ENCODE measurements at regions not wholly inside any gene's neighbourhood (a gene's known extent, or its start where the extent isn't known, plus 50 kb on each side); places are given as distances from the start of the nearest gene placed in this dataset.

GRCh38 chr10:28965937-28966336 is 288.6 kb downstream of the BAMBI start:
- Histone ChIP-seq H3K27me3 (ENCODE audit: insufficient read depth, low read length, poor library complexity, severe bottlenecking) (no peaks in the 10 kb centered on the region), H3K4me3 (ENCODE audit: low read length, poor library complexity, severe bottlenecking) (no peak overlapping the region), H3K9ac (ENCODE audit: low read depth, low read length, poor library complexity, severe bottlenecking) (no peak overlapping the region), H3K4me2 (ENCODE audit: low read depth, low read length, poor library complexity, severe bottlenecking) (no peak overlapping the region), H3K4me1 (ENCODE audit: insufficient read depth, low read length, poor library complexity, severe bottlenecking) (no peaks in the 10 kb centered on the region), H3F3A (ENCODE audit: low read depth) (no peaks in the 10 kb centered on the region), H3K9me3 (ENCODE audit: insufficient read depth, low read depth, low read length) (no peaks in the 10 kb centered on the region; the same call in 1 of the 2 replicates), H4K20me1 (ENCODE audit: insufficient read depth, low read length, poor library complexity, severe bottlenecking) (no peaks in the 10 kb centered on the region), H3K9me2 (replicated peaks; ENCODE audit: low read depth, low read length) (no peaks in the 10 kb centered on the region), H2AFZ (ENCODE audit: low read length) (no peak overlapping the region), H3K79me2 (ENCODE audit: insufficient read depth, low read length) (no peaks in the 10 kb centered on the region), H3K36me3 (ENCODE audit: insufficient read depth, low read length) (no peaks in the 10 kb centered on the region)
- TF ChIP-seq CTCF (conservative IDR thresholded peaks at IDR 0.05; ENCODE audit: low read length) (no peak), EZH2phosphoT487 (IDR thresholded peaks at IDR 0.05; ENCODE audit: borderline replicate concordance) (no peak)

- Histone ChIP-seq H3K36me3 (ENCODE audit: insufficient read depth, low read length) (no peaks in the 10 kb centered on the region), H3K79me2 (ENCODE audit: insufficient read depth, low read length) (no peaks in the 10 kb centered on the region), H4K20me1 (ENCODE audit: insufficient read depth, low read length, poor library complexity, severe bottlenecking) (no peaks in the 10 kb centered on the region), H3K9me2 (replicated peaks; ENCODE audit: low read depth, low read length) (no peaks in the 10 kb centered on the region), H2AFZ (ENCODE audit: low read length) (no peak overlapping the region), H3K4me3 (ENCODE audit: low read length, poor library complexity, severe bottlenecking) (no peak overlapping the region), H3K27me3 (ENCODE audit: insufficient read depth, low read length, poor library complexity, severe bottlenecking) (no peaks in the 10 kb centered on the region), H3F3A (ENCODE audit: low read depth) (no peaks in the 10 kb centered on the region), H3K9ac (ENCODE audit: low read depth, low read length, poor library complexity, severe bottlenecking) (no peak overlapping the region), H3K9me3 (ENCODE audit: insufficient read depth, low read depth, low read length) (no peaks in the 10 kb centered on the region; the same call in 1 of the 2 replicates), H3K4me2 (ENCODE audit: low read depth, low read length, poor library complexity, severe bottlenecking) (no peak overlapping the region), H3K4me1 (ENCODE audit: insufficient read depth, low read length, poor library complexity, severe bottlenecking) (no peaks in the 10 kb centered on the region)
- TF ChIP-seq EZH2phosphoT487 (IDR thresholded peaks at IDR 0.05; ENCODE audit: borderline replicate concordance) (no peak), CTCF (conservative IDR thresholded peaks at IDR 0.05; ENCODE audit: low read length) (no peak)
Observed at GRCh38 chr10:28967031-28967430, 289.7 kb downstream of the BAMBI start.

- H3K4me1 ChIP-seq (ENCODE audit: insufficient read depth, low read length, poor library complexity, severe bottlenecking), result no peaks in the 10 kb centered on the region
- no peaks in the 10 kb centered on the region for H3K27me3 ChIP-seq (ENCODE audit: insufficient read depth, low read length, poor library complexity, severe bottlenecking)
- no peak overlapping the region for H2AFZ ChIP-seq (ENCODE audit: low read length)
- H3K9me3 ChIP-seq (ENCODE audit: insufficient read depth, low read depth, low read length), result no peaks in the 10 kb centered on the region; the same call in 1 of the 2 replicates
- H3K9me2 ChIP-seq (replicated peaks; ENCODE audit: low read depth, low read length), result no peaks in the 10 kb centered on the region
- H4K20me1 ChIP-seq (ENCODE audit: insufficient read depth, low read length, poor library complexity, severe bottlenecking), result no peaks in the 10 kb centered on the region
- H3K79me2 ChIP-seq (ENCODE audit: insufficient read depth, low read length), result no peaks in the 10 kb centered on the region
- no peak overlapping the region for H3K4me3 ChIP-seq (ENCODE audit: low read length, poor library complexity, severe bottlenecking)
- no peak overlapping the region for H3K4me2 ChIP-seq (ENCODE audit: low read depth, low read length, poor library complexity, severe bottlenecking)
- no peak overlapping the region for H3K9ac ChIP-seq (ENCODE audit: low read depth, low read length, poor library complexity, severe bottlenecking)
- H3F3A ChIP-seq (ENCODE audit: low read depth), result no peaks in the 10 kb centered on the region
- TF ChIP-seq CTCF (conservative IDR thresholded peaks at IDR 0.05; ENCODE audit: low read length) (no peak), EZH2phosphoT487 (IDR thresholded peaks at IDR 0.05; ENCODE audit: borderline replicate concordance) (no peak)
- H3K36me3 ChIP-seq (ENCODE audit: insufficient read depth, low read length), result no peaks in the 10 kb centered on the region
Observed at GRCh38 chr10:28969413-28969812, 292.1 kb downstream of the BAMBI start.

All from Loucy (cell line).